OCI-LY1 (cell line): ENCODE measurements at regions not wholly inside any gene's neighbourhood (a gene's known extent, or its start where the extent isn't known, plus 50 kb on each side); places are given as distances from the start of the nearest gene placed in this dataset.

Experiments used
- EZH2 ChIP-seq: fragments of 200-600 bp; sonication (generic), shearing (Covaris generic); IDR thresholded peaks from 2 replicates; pipeline ENCODE4 v1.8.0; 2017; ENCODE audit warnings: borderline replicate concordance, mixed run types, mild to moderate bottlenecking, antibody characterized with exemption, low read length, moderate library complexity, mixed read lengths
- TF ChIP-seq, protein P1 (sequence below): fragments of 200-600 bp; sonication (generic), shearing (Covaris generic); IDR thresholded peaks from 2 replicates; pipeline ENCODE4 v1.5.1; 2017; ENCODE audit warnings: mild to moderate bottlenecking, antibody characterized with exemption, low read length, moderate library complexity, mixed read lengths

DNA sequence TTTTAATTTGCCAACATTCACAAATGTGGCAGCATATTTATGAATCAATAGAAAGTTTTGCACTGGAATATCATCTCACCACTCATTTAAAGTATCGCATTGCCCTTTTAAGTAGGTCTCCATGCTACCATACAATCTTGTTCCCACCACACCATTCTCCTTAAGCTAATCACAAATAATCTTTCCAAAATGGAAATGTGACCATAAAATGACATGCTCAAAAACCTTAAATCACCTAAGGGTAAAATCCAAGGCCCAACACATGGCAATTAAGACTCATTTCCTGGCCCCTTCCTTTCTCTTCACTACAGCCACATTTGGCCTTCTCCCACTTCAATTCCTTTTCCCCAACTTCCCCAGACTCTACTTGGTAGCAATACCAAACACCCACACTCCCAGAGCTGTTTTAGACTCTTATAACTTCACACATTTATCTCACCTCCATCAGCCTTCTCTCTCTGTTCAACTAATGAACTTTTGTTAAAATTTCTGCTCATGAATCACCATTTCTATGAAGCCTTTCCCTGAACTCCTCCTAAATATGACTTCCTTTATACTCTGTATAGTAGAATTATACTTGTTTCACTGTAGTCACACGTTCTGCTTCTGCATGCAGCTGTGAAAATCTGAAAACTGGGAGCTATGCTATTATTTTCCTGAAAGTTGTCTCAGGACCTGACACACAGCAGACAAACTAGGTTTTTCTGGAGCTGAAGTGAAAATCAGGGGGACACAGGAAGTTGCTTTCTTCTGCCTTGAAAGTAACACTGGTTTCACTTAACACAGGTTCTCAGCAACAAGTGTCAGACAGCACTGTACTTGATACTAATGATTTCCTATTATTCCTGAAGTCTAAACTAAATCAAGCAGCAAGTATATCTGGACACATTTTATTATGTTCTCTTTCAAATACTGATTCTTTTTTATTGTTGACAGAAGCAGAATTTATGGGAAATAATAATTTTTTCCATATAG is 303.9 kb downstream of the ZEB2 start:
- no peak for TF ChIP-seq EZH2
- TF ChIP-seq, protein P1, sequence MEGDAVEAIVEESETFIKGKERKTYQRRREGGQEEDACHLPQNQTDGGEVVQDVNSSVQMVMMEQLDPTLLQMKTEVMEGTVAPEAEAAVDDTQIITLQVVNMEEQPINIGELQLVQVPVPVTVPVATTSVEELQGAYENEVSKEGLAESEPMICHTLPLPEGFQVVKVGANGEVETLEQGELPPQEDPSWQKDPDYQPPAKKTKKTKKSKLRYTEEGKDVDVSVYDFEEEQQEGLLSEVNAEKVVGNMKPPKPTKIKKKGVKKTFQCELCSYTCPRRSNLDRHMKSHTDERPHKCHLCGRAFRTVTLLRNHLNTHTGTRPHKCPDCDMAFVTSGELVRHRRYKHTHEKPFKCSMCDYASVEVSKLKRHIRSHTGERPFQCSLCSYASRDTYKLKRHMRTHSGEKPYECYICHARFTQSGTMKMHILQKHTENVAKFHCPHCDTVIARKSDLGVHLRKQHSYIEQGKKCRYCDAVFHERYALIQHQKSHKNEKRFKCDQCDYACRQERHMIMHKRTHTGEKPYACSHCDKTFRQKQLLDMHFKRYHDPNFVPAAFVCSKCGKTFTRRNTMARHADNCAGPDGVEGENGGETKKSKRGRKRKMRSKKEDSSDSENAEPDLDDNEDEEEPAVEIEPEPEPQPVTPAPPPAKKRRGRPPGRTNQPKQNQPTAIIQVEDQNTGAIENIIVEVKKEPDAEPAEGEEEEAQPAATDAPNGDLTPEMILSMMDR: no peak
